Cardiac septum (tissue), 1 donor: ENCODE measurements at regions not wholly inside any gene's neighbourhood (a gene's known extent, or its start where the extent isn't known, plus 50 kb on each side); places are given as distances from the start of the nearest gene placed in this dataset.

ENCODE experiments used
- DNase-seq: peaks from one replicate; pipeline ENCODE4 v3.0.0-alpha.2; 2020; ENCODE audit warnings: low spot score
- intact Hi-C: fragments of 100-400 bp; cut with DNase I; formaldehyde crosslinking; loops from one replicate; pipeline ENCODE4 v1.14.0; 2022
- donor health status: DM: no; HTN: no; CAD: no.

- intact Hi-C loops = no loop called here
- DNase-seq = no peak
Observed at GRCh38 chr6:88295663-88296062, 129.5 kb upstream of the CNR1 start.

GRCh38 chr6:88294702-88295101 is 128.6 kb upstream of the CNR1 start:
- DNase-seq = no peak
- intact Hi-C loops = no loop called here

- intact Hi-C loops = no loop called here
- no peak for DNase-seq
Observed at GRCh38 chr6:88290411-88290810, 124.3 kb upstream of the CNR1 start.

GRCh38 chr6:88287696-88288095 is 121.5 kb upstream of the CNR1 start:
- no peak for DNase-seq
- intact Hi-C loops = no loop called here

- intact Hi-C loops = no loop called here
- no peak for DNase-seq
Observed at GRCh38 chr6:88276331-88276730, 110.2 kb upstream of the CNR1 start.

- no peak for DNase-seq
- intact Hi-C loops = no loop called here
Observed at GRCh38 chr6:88268508-88268907, 102.4 kb upstream of the CNR1 start.

- intact Hi-C loops = no loop called here
- no peak for DNase-seq
Observed at GRCh38 chr6:88266126-88266525, 100.0 kb upstream of the CNR1 start.

GRCh38 chr6:88263591-88263990 is 97.4 kb upstream of the CNR1 start:
- intact Hi-C loops = no loop called here
- no peak for DNase-seq

- DNase-seq = no peak
- intact Hi-C loops = no loop called here
Observed at GRCh38 chr6:88262332-88262731, 96.2 kb upstream of the CNR1 start.

GRCh38 chr6:88251301-88251700 is 85.2 kb upstream of the CNR1 start:
- intact Hi-C loops = no loop called here
- no peak for DNase-seq

GRCh38 chr6:88248709-88249321 is 82.7 kb upstream of the CNR1 start:
- DNase-seq = no peak
- intact Hi-C loops = no loop called here

- no peak for DNase-seq
- intact Hi-C loops = no loop called here
Observed at GRCh38 chr6:88246654-88247053, 80.5 kb upstream of the CNR1 start.

GRCh38 chr6:88244721-88245120 is 78.6 kb upstream of the CNR1 start:
- intact Hi-C loops = no loop called here
- no peak for DNase-seq

- intact Hi-C loops = no loop called here
- no peak for DNase-seq
Observed at GRCh38 chr6:88238901-88239300, 72.8 kb upstream of the CNR1 start.

- no peak for DNase-seq
- intact Hi-C loops = no loop called here
Observed at GRCh38 chr6:88238065-88238464, 71.9 kb upstream of the CNR1 start.

- no peak for DNase-seq
- intact Hi-C loops = no loop called here
Observed at GRCh38 chr6:88236612-88237360, 70.6 kb upstream of the CNR1 start.

- DNase-seq = no peak
- intact Hi-C loops = no loop called here
Observed at GRCh38 chr6:88232753-88233152, 66.6 kb upstream of the CNR1 start.

- intact Hi-C loops = no loop called here
- no peak for DNase-seq
Observed at GRCh38 chr6:88223298-88223697, 57.2 kb upstream of the CNR1 start.

- no peak for DNase-seq
- intact Hi-C loops = no loop called here
Observed at GRCh38 chr6:88220493-88220892, 54.3 kb upstream of the CNR1 start.

GRCh38 chr6:88216182-88216581 is 50.0 kb upstream of the CNR1 start:
- intact Hi-C loops = no loop called here
- DNase-seq = no peak
